Fibroblast of pulmonary artery (primary cell): ENCODE measurements at regions not wholly inside any gene's neighbourhood (a gene's known extent, or its start where the extent isn't known, plus 50 kb on each side); places are given as distances from the start of the nearest gene placed in this dataset.

Source experiments
- DNase-seq: peaks from one replicate; pipeline ENCODE4 v3.0.0-alpha.2; 2010; ENCODE audit warnings: low read depth
- H3K4me3 ChIP-seq: replicated peaks from 2 replicates; pipeline ENCODE4 v1.5.1; 2011; ENCODE audit warnings: low read depth, mild to moderate bottlenecking, control low read depth, low read length, moderate library complexity
- CTCF ChIP-seq: IDR thresholded peaks from 2 replicates; pipeline ENCODE4 v1.5.1; 2011; ENCODE audit warnings: mild to moderate bottlenecking, control low read depth, low read length, inconsistent platforms; ENCODE audit errors: missing control alignments

- no peak for DNase-seq
- no peak overlapping the region for H3K4me3 ChIP-seq
- TF ChIP-seq CTCF, result no peak
Observed at GRCh38 chr3:127520993-127521392, 69.5 kb downstream of the TPRA1 start.

GRCh38 chr3:127518456-127519081, 72.0 kb downstream of the TPRA1 start:
- no peak overlapping the region for H3K4me3 ChIP-seq
- DNase-seq, result no peak

GRCh38 chr3:127512256-127512655, 78.3 kb downstream of the TPRA1 start:
- H3K4me3 ChIP-seq, result no peak overlapping the region
- no peak for DNase-seq
- no peak for TF ChIP-seq CTCF

More at GRCh38 chr3:127518456-127519081, 72.0 kb downstream of the TPRA1 start:
- no peak for TF ChIP-seq CTCF

GRCh38 chr3:127501177-127501576, 89.4 kb downstream of the TPRA1 start:
- no peak for DNase-seq
- H3K4me3 ChIP-seq, result no peak overlapping the region
- no peak for TF ChIP-seq CTCF

GRCh38 chr3:127497676-127498075, 92.9 kb downstream of the TPRA1 start:
- no peak for DNase-seq
- TF ChIP-seq CTCF, result no peak
- H3K4me3 ChIP-seq, result no peak overlapping the region

- DNase-seq, result no peak
- no peak overlapping the region for H3K4me3 ChIP-seq
- TF ChIP-seq CTCF, result no peak
Observed at GRCh38 chr3:127497166-127497565, 93.4 kb downstream of the TPRA1 start.
